GM23338 (cell line): ENCODE measurements at regions not wholly inside any gene's neighbourhood (a gene's known extent, or its start where the extent isn't known, plus 50 kb on each side); places are given as distances from the start of the nearest gene placed in this dataset.

Source experiments
- ATAC-seq: fragments of 200-7000 bp; cut with Tn5 transposase; 3 replicates; pipeline ENCODE4 v1.9.1; 2020
- DNase-seq: peaks from one replicate; pipeline ENCODE4 v3.0.0-alpha.2; 2015; ENCODE audit warnings: low spot score
- H2AFZ ChIP-seq: fragments of 200-600 bp; sonication (generic); 2 replicates; pipeline ENCODE4 v1.8.0; 2016; ENCODE audit warnings: antibody characterized with exemption, mild to moderate bottlenecking, moderate library complexity
- H3F3A ChIP-seq: fragments of 200-600 bp; sonication (generic); replicated peaks from 2 replicates; pipeline ENCODE4 v1.8.0; 2017; ENCODE audit warnings: antibody characterized with exemption, mixed run types, low read depth
- H3K27ac ChIP-seq: fragments of 200-600 bp; sonication (generic); 2 replicates; pipeline ENCODE4 v1.6.1; 2016; ENCODE audit warnings: low read depth
- H3K27me3 ChIP-seq: fragments of 200-600 bp; sonication (generic); 2 replicates; pipeline ENCODE4 v1.8.0; 2016; ENCODE audit warnings: mild to moderate bottlenecking, mixed run types, moderate library complexity; ENCODE audit not compliant: insufficient read depth
- H3K36me3 ChIP-seq: fragments of 200-600 bp; sonication (generic); 2 replicates; pipeline ENCODE4 v1.8.0; 2016; ENCODE audit warnings: mild to moderate bottlenecking; ENCODE audit not compliant: insufficient read depth
- H3K4me1 ChIP-seq: fragments of 200-600 bp; sonication (generic); 2 replicates; pipeline ENCODE4 v1.8.0; 2016; ENCODE audit warnings: mild to moderate bottlenecking, moderate library complexity; ENCODE audit not compliant: insufficient read depth
- H3K4me2 ChIP-seq: fragments of 200-600 bp; sonication (generic); 2 replicates; pipeline ENCODE4 v1.7.1; 2017; ENCODE audit warnings: mixed run types
- H3K4me3 ChIP-seq: fragments of 200-600 bp; sonication (generic); 2 replicates; pipeline ENCODE4 v1.6.1; 2016; ENCODE audit warnings: mixed run types
- H3K79me2 ChIP-seq: fragments of 200-600 bp; sonication (generic); replicated peaks from 2 replicates; pipeline ENCODE4 v1.8.0; 2017; ENCODE audit warnings: mild to moderate bottlenecking; ENCODE audit not compliant: insufficient read depth
- H3K9me2 ChIP-seq: fragments of 200-600 bp; sonication (generic); 2 replicates; pipeline ENCODE4 v1.8.0; 2017; ENCODE audit not compliant: insufficient read depth
- H4K20me1 ChIP-seq: fragments of 200-600 bp; sonication (generic); replicated peaks from 2 replicates; pipeline ENCODE4 v1.8.0; 2017; ENCODE audit warnings: mild to moderate bottlenecking; ENCODE audit not compliant: insufficient read depth
- H3K27ac Mint-ChIP-seq: 2 replicates; pipeline ENCODE4 v1.8.0; 2020; ENCODE audit warnings: inconsistent platforms, mild to moderate bottlenecking, moderate library complexity, mixed read lengths
- H3K27me3 Mint-ChIP-seq: 3 replicates; pipeline ENCODE4 v1.8.0; 2022; ENCODE audit warnings: low read depth, mild to moderate bottlenecking, moderate library complexity, mixed read lengths, inconsistent platforms; ENCODE audit not compliant: insufficient read depth, poor library complexity
- H3K36me3 Mint-ChIP-seq: 3 replicates; pipeline ENCODE4 v1.8.0; 2021; ENCODE audit warnings: low read depth, mild to moderate bottlenecking, inconsistent platforms, moderate library complexity, mixed read lengths
- H3K4me1 Mint-ChIP-seq: 3 replicates; pipeline ENCODE4 v1.8.0; 2020; ENCODE audit warnings: mild to moderate bottlenecking, inconsistent platforms, mixed read lengths
- H3K4me3 Mint-ChIP-seq: 3 replicates; pipeline ENCODE4 v1.8.0; 2021; ENCODE audit warnings: moderate library complexity, mild to moderate bottlenecking, inconsistent platforms, mixed read lengths
- H3K9me3 Mint-ChIP-seq: 3 replicates; pipeline ENCODE4 v1.8.0; 2020; ENCODE audit warnings: moderate library complexity, mild to moderate bottlenecking, inconsistent platforms, mixed read lengths
- CREB1 ChIP-seq: fragments of 250-450 bp; sonication (Bioruptor Pico); IDR thresholded peaks from 2 replicates; pipeline ENCODE4 v1.5.0; 2020; ENCODE audit warnings: low read depth, mild to moderate bottlenecking, moderate library complexity
- EZH2 ChIP-seq: fragments of 200-600 bp; sonication (generic); IDR thresholded peaks from one replicate; pipeline ENCODE4 v1.8.0; 2017; ENCODE audit warnings: antibody characterized with exemption, mild to moderate bottlenecking, low read depth; ENCODE audit not compliant: unreplicated experiment
- EZH2phosphoT487 ChIP-seq: fragments of 200-600 bp; sonication (generic); IDR thresholded peaks from one replicate; pipeline ENCODE4 v1.8.1; 2018; ENCODE audit warnings: antibody characterized with exemption; ENCODE audit not compliant: unreplicated experiment
- JUNB ChIP-seq: IDR thresholded peaks from one replicate; pipeline ENCODE4 v1.6.1; 2016; ENCODE audit warnings: antibody characterized with exemption; ENCODE audit not compliant: unreplicated experiment
- NANOG ChIP-seq: IDR thresholded peaks from 2 replicates; pipeline ENCODE4 v1.6.1; 2016; ENCODE audit warnings: antibody characterized with exemption, borderline replicate concordance
- POLR2AphosphoS5 ChIP-seq: IDR thresholded peaks from 2 replicates; pipeline ENCODE4 v1.6.1; 2016; ENCODE audit warnings: antibody characterized with exemption, low read depth
- REST ChIP-seq: IDR thresholded peaks from one replicate; pipeline ENCODE4 v1.6.1; 2018; ENCODE audit warnings: antibody characterized with exemption; ENCODE audit not compliant: unreplicated experiment
- STAT1 ChIP-seq: IDR thresholded peaks from one replicate; pipeline ENCODE4 v1.6.1; 2016; ENCODE audit warnings: antibody characterized with exemption; ENCODE audit not compliant: unreplicated experiment
- ZNF114 ChIP-seq: fragments of 250-450 bp; sonication (Bioruptor Pico); IDR thresholded peaks from 2 replicates; pipeline ENCODE4 v1.5.0; 2020; ENCODE audit warnings: mild to moderate bottlenecking, moderate library complexity
- ZNF331 ChIP-seq: fragments of 250-450 bp; sonication (Bioruptor Pico); IDR thresholded peaks from 2 replicates; pipeline ENCODE4 v1.5.0; 2020; ENCODE audit warnings: low read depth, mild to moderate bottlenecking, moderate library complexity
- ZNF462 ChIP-seq: fragments of 250-450 bp; sonication (Bioruptor Pico); IDR thresholded peaks from 2 replicates; pipeline ENCODE4 v1.5.0; 2020; ENCODE audit warnings: mild to moderate bottlenecking, moderate library complexity
- TF ChIP-seq, protein P1 (sequence below): IDR thresholded peaks from 2 replicates; pipeline ENCODE4 v1.6.1; 2016; ENCODE audit warnings: antibody characterized with exemption
- TF ChIP-seq, protein P2 (sequence below), 2 experiments: fragments of 200-600 bp in 1 of 2; sonication (generic) in 1 of 2; conservative IDR thresholded peaks; 2 replicates each; pipeline versions ENCODE4 v1.5.1 to v1.6.1; 2016 to 2017; ENCODE audit warnings: antibody characterized with exemption in 2 of 2, low read depth in 2 of 2, mild to moderate bottlenecking in 2 of 2, moderate library complexity in 1 of 2

DNA sequence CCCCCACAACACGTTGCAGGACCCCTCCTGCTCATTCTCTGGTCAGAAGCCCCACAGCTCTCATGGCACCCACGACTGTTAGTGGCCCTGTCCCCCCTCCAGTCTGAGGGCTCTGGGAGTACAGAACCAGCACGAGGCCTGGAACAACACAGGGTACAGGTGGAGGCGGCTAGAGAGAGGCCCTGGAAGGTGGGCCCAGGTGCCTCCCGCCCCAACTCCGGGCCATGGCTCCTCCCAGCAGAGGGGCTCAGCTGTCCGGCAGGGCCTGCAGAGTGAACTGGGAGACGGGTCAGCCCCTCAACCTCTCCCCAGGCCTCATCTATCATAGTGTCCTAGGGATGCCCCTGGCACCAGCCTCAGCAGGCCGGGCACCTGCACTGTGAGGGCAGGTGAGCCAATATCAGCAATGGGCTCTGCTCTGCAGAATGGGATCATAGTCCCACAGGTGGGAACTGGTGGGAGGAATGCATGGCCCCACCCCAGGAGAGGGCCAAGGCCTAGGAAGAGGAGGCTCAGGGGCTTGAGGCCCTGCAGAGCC lies 58.6 kb downstream of the BARX1 start:
- no peaks in the 10 kb centered on the region for H4K20me1 ChIP-seq

More for the DNA sequence above, 58.6 kb downstream of the BARX1 start:
- no peak for DNase-seq
- no peaks in the 10 kb centered on the region for H3K9me2 ChIP-seq
- Mint-ChIP-seq H3K27ac (no peak overlapping the region), H3K4me3 (no peak overlapping the region), H3K4me1 (no peaks in the 10 kb centered on the region), H3K27me3 (peaks cover 11% of the 10 kb centered on the region), H3K9me3 (peaks cover 31% of the 10 kb centered on the region), H3K36me3 (no peaks in the 10 kb centered on the region; the same call in 2 of the 3 replicates)
- no peaks in the 10 kb centered on the region for H3K79me2 ChIP-seq
- H3K27me3 ChIP-seq: no peaks in the 10 kb centered on the region
- ATAC-seq: no peak
- H3K4me1 ChIP-seq: no peaks in the 10 kb centered on the region
- no peaks in the 10 kb centered on the region for H3F3A ChIP-seq
- H3K4me3 ChIP-seq: no peak overlapping the region
- no peaks in the 10 kb centered on the region for H3K36me3 ChIP-seq
- no peak for TF ChIP-seq JUNB
- no peak for TF ChIP-seq ZNF331 (CRISPR knock-in tag)
- TF ChIP-seq, protein P1, sequence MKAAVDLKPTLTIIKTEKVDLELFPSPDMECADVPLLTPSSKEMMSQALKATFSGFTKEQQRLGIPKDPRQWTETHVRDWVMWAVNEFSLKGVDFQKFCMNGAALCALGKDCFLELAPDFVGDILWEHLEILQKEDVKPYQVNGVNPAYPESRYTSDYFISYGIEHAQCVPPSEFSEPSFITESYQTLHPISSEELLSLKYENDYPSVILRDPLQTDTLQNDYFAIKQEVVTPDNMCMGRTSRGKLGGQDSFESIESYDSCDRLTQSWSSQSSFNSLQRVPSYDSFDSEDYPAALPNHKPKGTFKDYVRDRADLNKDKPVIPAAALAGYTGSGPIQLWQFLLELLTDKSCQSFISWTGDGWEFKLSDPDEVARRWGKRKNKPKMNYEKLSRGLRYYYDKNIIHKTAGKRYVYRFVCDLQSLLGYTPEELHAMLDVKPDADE: no peak
- TF ChIP-seq, protein P2, sequence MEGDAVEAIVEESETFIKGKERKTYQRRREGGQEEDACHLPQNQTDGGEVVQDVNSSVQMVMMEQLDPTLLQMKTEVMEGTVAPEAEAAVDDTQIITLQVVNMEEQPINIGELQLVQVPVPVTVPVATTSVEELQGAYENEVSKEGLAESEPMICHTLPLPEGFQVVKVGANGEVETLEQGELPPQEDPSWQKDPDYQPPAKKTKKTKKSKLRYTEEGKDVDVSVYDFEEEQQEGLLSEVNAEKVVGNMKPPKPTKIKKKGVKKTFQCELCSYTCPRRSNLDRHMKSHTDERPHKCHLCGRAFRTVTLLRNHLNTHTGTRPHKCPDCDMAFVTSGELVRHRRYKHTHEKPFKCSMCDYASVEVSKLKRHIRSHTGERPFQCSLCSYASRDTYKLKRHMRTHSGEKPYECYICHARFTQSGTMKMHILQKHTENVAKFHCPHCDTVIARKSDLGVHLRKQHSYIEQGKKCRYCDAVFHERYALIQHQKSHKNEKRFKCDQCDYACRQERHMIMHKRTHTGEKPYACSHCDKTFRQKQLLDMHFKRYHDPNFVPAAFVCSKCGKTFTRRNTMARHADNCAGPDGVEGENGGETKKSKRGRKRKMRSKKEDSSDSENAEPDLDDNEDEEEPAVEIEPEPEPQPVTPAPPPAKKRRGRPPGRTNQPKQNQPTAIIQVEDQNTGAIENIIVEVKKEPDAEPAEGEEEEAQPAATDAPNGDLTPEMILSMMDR (conservative IDR thresholded peaks at IDR 0.05; ENCODE audit: low read depth in 2 of 2): no peak
- TF ChIP-seq EZH2: no peak
- TF ChIP-seq NANOG: no peak
- no peak for TF ChIP-seq ZNF114 (CRISPR knock-in tag)
- no peak for TF ChIP-seq CREB1 (CRISPR knock-in tag)
- no peak for TF ChIP-seq STAT1
- TF ChIP-seq POLR2AphosphoS5: no peak
- TF ChIP-seq REST: no peak
- no peak for TF ChIP-seq ZNF462 (CRISPR knock-in tag)
- no peak for TF ChIP-seq EZH2phosphoT487
- no peak overlapping the region for H2AFZ ChIP-seq
- no peak overlapping the region for H3K27ac ChIP-seq
- H3K4me2 ChIP-seq: no peak overlapping the region
